ENCODE measurements at regions not wholly inside any gene's neighbourhood (a gene's known extent, or its start where the extent isn't known, plus 50 kb on each side); places are given as distances from the start of the nearest gene placed in this dataset.

GRCh38 chr4:63169836-63170235, 1239.4 kb downstream of the TECRL start:
- TF ChIP-seq ZNF362 (CRISPR knock-in tag; IDR thresholded peaks at IDR 0.05; ENCODE audit: borderline replicate concordance) (no peak), REXO4 (CRISPR knock-in tag; IDR thresholded peaks at IDR 0.05; ENCODE audit: borderline replicate concordance) (no peak), TCF7L2 (IDR thresholded peaks at IDR 0.05; ENCODE audit: low read depth, low read length) (no peak), ZBTB7A (CRISPR knock-in tag; IDR thresholded peaks at IDR 0.05) (no peak), PREB (CRISPR knock-in tag; IDR thresholded peaks at IDR 0.05) (no peak)

Measured in HepG2 (cell line).